DOHH2 (cell line): ENCODE measurements at regions not wholly inside any gene's neighbourhood (a gene's known extent, or its start where the extent isn't known, plus 50 kb on each side); places are given as distances from the start of the nearest gene placed in this dataset.

Source experiments
- CTCF ChIP-seq: fragments of 200-600 bp; sonication (generic); IDR thresholded peaks from one replicate; pipeline ENCODE4 v1.5.1; 2014; ENCODE audit warnings: antibody characterized with exemption, mild to moderate bottlenecking, low read depth, low read length; ENCODE audit not compliant: poor library complexity, severe bottlenecking
- EZH2phosphoT487 ChIP-seq: fragments of 200-600 bp; sonication (generic); IDR thresholded peaks from 2 replicates; pipeline ENCODE4 v1.6.1; 2017; ENCODE audit warnings: borderline replicate concordance, mild to moderate bottlenecking, antibody characterized with exemption, low read length, moderate library complexity, mixed read lengths

DNA sequence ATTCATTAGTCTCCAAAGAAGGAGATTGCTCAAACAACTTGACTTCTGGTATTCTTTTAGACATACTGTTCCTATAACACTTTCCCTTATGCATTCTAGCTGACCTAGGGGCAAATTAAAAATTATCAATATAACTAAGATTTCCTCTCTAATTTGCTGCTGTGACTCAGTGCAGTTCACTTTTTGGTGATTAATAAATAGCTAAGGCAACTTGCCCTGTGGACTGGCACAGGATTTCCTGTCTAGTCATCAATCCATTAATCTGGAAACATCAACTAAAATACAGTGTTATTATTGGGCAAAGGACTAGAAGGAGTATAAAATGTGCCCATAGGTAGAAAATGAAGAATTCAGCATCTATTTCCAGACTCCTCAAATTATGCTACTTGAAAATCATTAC, 83.5 kb upstream of the SERPINE2 start:
- no peak for TF ChIP-seq CTCF
- no peak for TF ChIP-seq EZH2phosphoT487
